DND-41 (cell line): ENCODE measurements at regions not wholly inside any gene's neighbourhood (a gene's known extent, or its start where the extent isn't known, plus 50 kb on each side); places are given as distances from the start of the nearest gene placed in this dataset.
A peak's percentile ranks its signal among the peaks of the same experiment; 100 is the strongest.

ENCODE experiments used
- ATAC-seq: fragments of 200-7000 bp; cut with Tn5 transposase; 3 replicates; pipeline ENCODE4 v1.9.1; 2021; ENCODE audit warnings: low read depth; ENCODE audit not compliant: insufficient read depth
- DNase-seq: peaks from one replicate; pipeline ENCODE4 v3.0.0-alpha.2; 2020
- H2AFZ ChIP-seq: 2 replicates; pipeline ENCODE4 v1.6.0; 2012; ENCODE audit warnings: low read depth, low read length
- H3K27ac ChIP-seq: 2 replicates; pipeline ENCODE4 v1.5.1; 2012; ENCODE audit warnings: low read length, inconsistent platforms
- H3K27me3 ChIP-seq: fragments of 200-600 bp; sonication (generic); 2 replicates; pipeline ENCODE4 v1.6.0; 2012; ENCODE audit warnings: low read length, mild to moderate bottlenecking, inconsistent platforms; ENCODE audit not compliant: insufficient read depth, poor library complexity
- H3K36me3 ChIP-seq: 2 replicates; pipeline ENCODE4 v1.5.1; 2012; ENCODE audit warnings: low read length, inconsistent platforms; ENCODE audit not compliant: insufficient read depth
- H3K4me1 ChIP-seq: 2 replicates; pipeline ENCODE4 v1.5.1; 2012; ENCODE audit warnings: mild to moderate bottlenecking, low read length; ENCODE audit not compliant: insufficient read depth
- H3K4me2 ChIP-seq: 2 replicates; pipeline ENCODE4 v1.6.0; 2012; ENCODE audit warnings: mild to moderate bottlenecking, moderate library complexity, low read length, inconsistent platforms; ENCODE audit not compliant: insufficient read depth
- H3K4me3 ChIP-seq, 2 experiments: fragments of 200-600 bp in 1 of 2; shearing (Covaris generic) in 1 of 2; 2 replicates each; pipeline ENCODE4 v1.5.1; 2012 to 2016; ENCODE audit warnings: inconsistent platforms in 2 of 2, low read length in 2 of 2, mild to moderate bottlenecking in 2 of 2, low read depth in 1 of 2, moderate library complexity in 1 of 2
- H3K79me2 ChIP-seq: 2 replicates; pipeline ENCODE4 v1.6.0; 2012; ENCODE audit warnings: low read length, inconsistent platforms; ENCODE audit not compliant: insufficient read depth
- H3K9ac ChIP-seq: 2 replicates; pipeline ENCODE4 v1.6.0; 2012; ENCODE audit warnings: low read depth, mild to moderate bottlenecking, inconsistent platforms, low read length, moderate library complexity
- H3K9me3 ChIP-seq: 2 replicates; pipeline ENCODE4 v1.5.1; 2012; ENCODE audit warnings: low read length, moderate library complexity, mild to moderate bottlenecking, inconsistent platforms; ENCODE audit not compliant: insufficient read depth, severe bottlenecking
- H4K20me1 ChIP-seq: 2 replicates; pipeline ENCODE4 v1.6.0; 2012; ENCODE audit warnings: low read length; ENCODE audit not compliant: insufficient read depth
- CTCF ChIP-seq: IDR thresholded peaks from 2 replicates; pipeline ENCODE4 v1.5.1; 2012; ENCODE audit warnings: borderline replicate concordance, low read length, moderate library complexity, mild to moderate bottlenecking; ENCODE audit not compliant: poor library complexity, severe bottlenecking; ENCODE audit errors: extremely low read depth
- EZH2 ChIP-seq: IDR thresholded peaks from 3 replicates; pipeline ENCODE4 v1.6.1; 2012; ENCODE audit warnings: borderline replicate concordance, low read depth, mild to moderate bottlenecking, moderate library complexity, low read length, inconsistent platforms; ENCODE audit not compliant: severe bottlenecking

GRCh38 chr6:105791583-105792318, 294.4 kb upstream of the PRDM1 start:
- Histone ChIP-seq H3K9me3 (no peaks in the 10 kb centered on the region), H3K79me2 (no peaks in the 10 kb centered on the region), H4K20me1 (no peaks in the 10 kb centered on the region), H3K27me3 (no peaks in the 10 kb centered on the region), H3K4me3 (no peak overlapping the region), H2AFZ (no peak overlapping the region), H3K36me3 (no peaks in the 10 kb centered on the region), H3K4me2 (no peak overlapping the region), H3K4me1 (peaks cover 26% of the 10 kb centered on the region), H3K27ac (no peak overlapping the region), H3K9ac (no peak overlapping the region)
- no peak for ATAC-seq
- TF ChIP-seq EZH2 (no peak), CTCF (no peak)
- no peak for DNase-seq

DNA sequence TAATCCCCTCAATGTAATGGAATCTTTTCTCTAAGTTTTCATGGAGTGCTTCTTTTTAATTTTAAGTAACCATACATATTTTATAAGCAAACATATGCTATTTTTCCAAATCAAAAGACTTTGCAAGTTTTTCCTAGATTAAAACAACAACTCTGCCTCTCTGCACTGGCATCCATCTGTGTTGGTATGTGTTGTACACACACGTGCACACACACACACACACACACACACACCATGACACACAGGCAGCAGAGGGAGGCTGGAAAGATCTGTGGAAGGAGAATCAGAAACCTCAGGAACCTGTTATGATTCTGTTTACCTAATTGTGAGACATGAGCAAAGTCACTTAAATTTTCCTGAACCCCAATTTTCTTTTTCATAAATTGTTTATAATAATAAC, 295.0 kb upstream of the PRDM1 start:
- Histone ChIP-seq H3K27me3 (no peaks in the 10 kb centered on the region), H2AFZ (no peak overlapping the region), H4K20me1 (no peaks in the 10 kb centered on the region), H3K9ac (no peak overlapping the region), H3K4me3 (no peak overlapping the region), H3K9me3 (no peaks in the 10 kb centered on the region), H3K36me3 (no peaks in the 10 kb centered on the region), H3K79me2 (no peaks in the 10 kb centered on the region), H3K27ac (no peak overlapping the region), H3K4me2 (no peak overlapping the region), H3K4me1 (peaks cover 26% of the 10 kb centered on the region)
- DNase-seq (no peak), ATAC-seq (no peak)
- TF ChIP-seq EZH2 (no peak), CTCF (no peak)

DNA sequence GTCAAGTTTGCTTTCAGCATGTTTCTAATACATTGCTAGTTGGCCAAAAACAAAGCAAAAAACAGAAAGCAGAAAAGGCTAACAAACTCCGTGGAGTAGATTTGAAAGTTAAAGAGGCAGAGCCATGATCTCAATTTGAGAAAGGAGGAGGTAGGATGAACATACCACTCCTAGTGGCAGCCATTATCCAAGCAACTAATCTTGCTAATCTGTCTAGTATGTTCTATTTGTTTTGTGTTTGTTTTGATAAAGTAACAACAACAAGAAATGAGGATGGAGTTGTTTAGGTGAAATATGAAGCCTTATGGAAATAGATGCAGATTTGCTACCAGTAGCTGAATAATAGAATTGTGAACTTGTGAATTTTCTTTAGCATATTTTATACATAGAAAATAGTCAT, 295.5 kb upstream of the PRDM1 start:
- TF ChIP-seq CTCF (peak; percentile 7), EZH2 (no peak)
- Histone ChIP-seq H2AFZ (no peak overlapping the region), H3K36me3 (no peaks in the 10 kb centered on the region), H3K4me3 (no peak overlapping the region), H3K27me3 (no peaks in the 10 kb centered on the region), H3K9me3 (no peaks in the 10 kb centered on the region), H3K79me2 (no peaks in the 10 kb centered on the region), H3K4me2 (no peak overlapping the region), H3K27ac (no peak overlapping the region), H3K4me1 (peaks cover 26% of the 10 kb centered on the region), H4K20me1 (no peaks in the 10 kb centered on the region), H3K9ac (no peak overlapping the region)
- ATAC-seq (no peak), DNase-seq (no peak)
